HG03571 (cell line): ENCODE measurements at regions not wholly inside any gene's neighbourhood (a gene's known extent, or its start where the extent isn't known, plus 50 kb on each side); places are given as distances from the start of the nearest gene placed in this dataset.

ENCODE experiments used
- ATAC-seq: cut with Tn5 transposase; IDR thresholded peaks from one replicate; pipeline ENCODE4 v1.9.1; 2021; ENCODE audit not compliant: unreplicated experiment

DNA sequence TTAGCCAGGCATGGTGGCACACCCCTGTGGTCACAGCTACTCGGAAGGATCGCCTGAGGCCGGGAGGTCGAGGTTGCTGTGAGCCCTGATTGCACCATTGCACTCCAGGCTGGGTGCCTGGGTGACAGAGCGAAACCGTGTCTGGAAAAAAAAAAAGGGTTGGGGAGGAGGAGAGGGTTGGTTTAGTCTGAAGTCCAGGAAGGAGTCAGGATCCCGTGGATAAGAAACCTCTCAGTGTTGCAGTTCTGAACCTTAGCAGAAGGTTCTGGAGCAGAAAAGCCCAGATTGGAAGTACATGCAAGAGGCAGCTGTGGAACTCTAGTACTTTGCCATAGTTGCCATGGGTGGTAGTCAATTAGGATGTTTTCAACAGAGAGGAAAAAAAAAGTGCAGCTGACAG is 125.2 kb upstream of the CPEB4 start:
- no peak for ATAC-seq

DNA sequence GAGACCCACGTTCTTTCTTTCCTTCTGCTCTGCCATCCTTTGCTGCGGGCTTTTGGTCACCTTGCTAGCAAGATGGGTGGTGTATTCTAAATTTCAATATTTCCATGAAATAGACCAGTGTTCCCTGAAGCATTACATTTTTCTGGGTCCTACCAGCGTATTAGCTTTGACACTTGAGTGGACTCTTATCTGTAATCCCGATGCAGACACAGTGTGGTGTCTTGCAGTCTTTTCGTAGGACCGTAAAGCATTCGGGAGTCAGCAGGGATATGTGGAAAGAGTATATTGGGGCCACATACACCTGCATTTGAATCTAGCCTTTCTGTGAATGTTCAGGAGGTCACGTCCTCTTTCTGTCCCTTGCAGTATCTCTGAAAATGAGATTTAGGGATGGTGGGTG is 124.7 kb upstream of the CPEB4 start:
- ATAC-seq, result no peak

DNA sequence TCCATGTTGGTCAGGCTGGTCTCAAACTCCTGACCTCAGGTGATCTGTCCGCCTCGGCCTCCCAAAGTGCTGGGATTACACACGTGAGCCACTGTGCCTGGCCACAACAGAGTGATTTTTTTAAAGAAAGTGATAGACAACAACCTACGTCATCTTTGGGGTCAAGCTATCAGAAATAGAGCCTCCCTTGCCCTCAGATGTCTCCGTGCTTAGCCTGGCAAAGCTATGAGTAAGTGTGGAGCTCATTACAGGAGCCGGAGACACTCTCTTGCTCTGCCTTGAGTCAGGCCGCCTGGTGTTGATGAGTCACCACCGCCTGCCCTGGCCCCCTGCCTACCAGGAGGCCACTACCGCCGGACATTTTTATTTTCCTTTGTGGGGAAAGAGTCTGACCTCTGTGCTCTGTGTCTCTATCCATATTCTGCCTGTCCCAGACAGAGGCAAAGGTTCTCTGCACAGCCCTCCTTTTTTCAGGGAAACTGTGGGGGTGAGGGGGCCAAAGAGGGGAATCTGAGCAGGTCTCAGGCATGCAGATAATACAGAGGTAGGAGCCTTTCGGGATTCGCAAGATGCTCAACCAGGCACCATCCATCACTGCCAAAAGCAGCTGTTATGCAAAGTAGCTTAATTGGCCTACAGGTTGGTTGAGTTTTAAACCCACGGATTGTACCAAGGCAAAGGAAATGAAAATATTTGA is 123.7 kb upstream of the CPEB4 start:
- ATAC-seq, result no peak

DNA sequence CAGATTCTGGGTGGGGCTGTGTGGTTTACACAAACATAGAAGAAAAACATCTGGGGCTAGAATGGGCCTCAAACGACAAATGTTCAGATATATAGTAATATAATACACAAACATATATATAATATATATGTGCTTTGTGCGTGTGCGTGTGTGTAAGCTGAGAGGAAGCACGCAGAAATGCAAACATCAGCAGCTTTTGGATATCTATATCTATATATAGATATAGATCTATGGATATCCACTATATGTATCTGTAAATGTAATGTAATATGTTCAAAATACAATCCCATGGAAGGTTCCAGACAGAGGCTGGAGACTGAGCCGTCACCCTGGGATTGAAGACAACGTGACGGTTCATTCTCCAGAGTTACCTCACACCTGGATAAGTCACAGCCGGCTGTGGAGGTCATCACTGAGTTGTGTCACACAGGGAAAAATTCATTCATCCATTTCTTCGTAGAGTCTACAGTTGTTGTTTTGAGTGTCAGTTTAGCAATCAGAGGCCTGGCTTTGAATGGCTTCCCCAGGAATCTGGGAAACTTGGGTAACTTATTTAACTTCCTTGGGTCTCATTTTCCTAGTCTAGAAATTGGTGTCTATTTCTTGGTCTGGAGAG is 123.0 kb upstream of the CPEB4 start:
- no peak for ATAC-seq

DNA sequence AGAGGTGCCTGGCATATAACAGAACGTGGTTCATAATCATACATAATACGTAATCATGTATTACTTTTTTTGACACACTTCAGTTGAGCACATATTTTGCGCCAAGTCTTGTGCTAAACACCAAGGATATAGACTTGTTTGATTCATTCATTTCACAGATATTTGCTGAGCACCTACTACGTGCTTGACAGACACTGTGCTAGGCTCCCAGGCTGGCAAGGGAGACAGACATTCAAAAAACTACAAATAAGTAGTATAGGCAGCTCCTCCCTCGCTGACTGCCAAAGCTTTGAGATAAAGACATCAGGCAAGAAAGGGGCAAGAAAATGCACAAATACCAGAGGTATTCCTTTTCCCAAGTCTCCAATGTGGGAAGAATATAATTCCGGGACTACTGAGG is 122.5 kb upstream of the CPEB4 start:
- ATAC-seq, result no peak

DNA sequence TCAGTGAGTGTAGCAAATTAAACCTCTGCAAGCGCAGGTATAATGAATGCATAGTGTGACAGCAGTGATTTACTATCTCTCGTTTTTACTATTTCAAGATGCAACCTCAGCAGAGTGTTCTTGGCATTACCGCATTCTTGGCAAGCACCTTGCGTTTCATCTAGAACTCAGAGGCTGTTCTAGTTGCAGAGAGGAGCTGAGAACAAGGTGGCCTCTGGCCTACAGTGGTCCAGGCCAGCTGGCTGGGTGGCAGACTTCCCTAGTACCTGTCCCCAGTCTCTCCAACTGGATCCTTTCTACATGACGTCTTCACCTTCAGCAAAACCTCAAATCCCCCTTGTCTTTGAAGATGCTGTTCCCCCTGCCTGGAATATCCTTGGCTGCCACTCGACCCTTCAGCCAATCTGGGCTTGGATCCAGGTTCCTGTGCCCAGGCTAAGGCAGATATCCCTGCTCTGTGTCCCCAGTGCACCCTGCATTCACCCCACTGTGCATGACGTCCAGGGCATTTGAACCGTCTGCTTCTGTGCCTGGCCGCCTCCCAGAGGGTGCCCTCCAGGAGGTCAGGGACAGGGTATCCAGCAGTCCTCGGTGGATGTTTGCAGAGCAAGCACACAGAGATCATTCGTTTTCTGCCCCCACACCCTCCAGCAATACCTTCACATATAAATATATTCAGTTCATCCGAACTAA is 120.4 kb upstream of the CPEB4 start:
- no peak for ATAC-seq

DNA sequence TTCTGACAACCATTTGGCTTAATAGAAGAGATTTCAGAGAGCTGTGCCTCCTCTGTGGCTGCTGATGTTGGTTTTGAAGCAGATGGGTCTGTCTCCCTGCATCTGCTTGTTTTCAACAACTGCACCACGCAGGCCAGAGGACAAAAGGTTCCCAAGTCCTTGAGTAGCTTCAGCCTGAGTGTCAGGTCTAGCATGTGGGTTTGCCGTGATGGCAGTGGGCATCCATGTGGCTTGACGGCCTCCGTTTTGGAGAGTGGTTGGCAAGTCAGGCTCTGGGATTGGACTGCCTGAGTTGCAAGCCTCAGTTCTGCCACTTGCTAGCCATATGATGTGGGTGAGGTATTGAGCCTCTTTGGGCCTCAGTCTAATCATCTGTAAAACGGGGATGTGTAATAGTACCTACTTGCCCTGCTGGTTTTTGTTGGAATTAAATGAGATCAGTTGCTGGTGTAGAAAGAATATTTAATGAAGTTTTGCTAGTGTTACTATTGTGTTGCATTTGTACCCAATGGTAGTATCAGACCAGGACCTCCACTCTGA is 119.8 kb upstream of the CPEB4 start:
- ATAC-seq, result no peak

DNA sequence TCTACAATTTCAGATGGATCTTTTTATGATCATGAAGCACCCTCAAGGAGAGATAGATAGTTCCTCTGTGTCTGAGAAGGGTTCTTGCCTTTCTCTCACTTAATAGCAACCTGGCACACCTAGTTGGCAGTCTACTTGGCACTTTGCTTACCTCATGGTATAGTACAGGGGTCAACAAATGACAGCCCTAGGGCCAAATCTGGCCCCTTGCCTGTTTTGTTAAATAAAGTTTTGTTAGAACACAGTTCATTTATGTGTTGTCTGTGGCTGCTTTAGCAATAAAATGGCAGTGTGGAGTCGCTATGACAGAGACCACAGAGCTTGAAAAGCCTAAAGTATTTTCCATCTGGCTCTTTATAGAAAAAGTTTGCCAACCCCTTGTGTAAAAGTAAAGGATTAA is 119.3 kb upstream of the CPEB4 start:
- no peak for ATAC-seq

DNA sequence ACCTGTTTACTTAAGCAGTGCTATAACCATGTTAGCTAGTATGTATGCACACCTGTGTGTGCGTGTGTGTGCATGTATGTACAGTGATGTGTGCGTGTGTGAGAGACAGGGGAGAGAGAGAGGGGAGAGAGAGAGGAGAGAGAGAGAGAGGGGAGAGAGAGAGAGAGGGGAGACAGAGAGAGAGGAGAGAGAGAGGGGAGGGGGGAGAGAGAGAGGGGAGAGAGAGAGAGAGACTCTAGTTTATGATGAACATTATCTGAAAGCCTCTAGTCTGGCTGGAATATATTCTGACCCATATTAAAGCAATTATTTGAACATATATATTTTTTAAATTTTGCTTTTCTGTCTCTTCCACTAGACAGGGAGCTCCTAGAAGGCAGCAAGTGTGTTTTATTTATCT is 117.5 kb upstream of the CPEB4 start:
- no peak for ATAC-seq

DNA sequence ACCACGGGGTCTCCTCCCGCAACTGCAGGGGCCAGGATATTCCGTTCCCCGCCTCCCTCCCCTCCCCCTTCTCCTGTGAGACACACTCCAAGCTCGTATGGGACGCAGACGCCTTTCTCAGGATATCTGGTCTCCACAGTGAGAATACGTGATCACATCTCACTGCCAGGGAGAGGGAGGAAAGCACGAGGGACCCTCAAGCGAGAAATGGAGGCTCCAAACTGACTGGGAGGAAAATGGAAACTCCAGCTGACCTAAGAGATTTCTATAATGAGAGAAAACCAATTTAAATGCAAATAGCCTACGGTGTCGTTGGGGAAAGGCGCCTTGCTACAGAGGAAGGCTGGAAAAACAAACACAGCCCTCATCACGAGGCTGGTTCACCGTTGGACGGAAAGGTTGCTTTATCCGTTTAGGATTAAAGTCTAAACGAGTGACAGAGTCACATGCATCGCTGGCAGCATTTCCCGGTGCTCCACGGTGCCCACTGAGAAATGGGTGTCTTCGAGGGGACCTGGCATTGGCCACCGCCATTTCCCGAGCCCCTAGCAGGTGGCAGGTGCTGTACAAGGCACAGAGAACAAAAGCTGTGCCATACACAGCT is 116.9 kb upstream of the CPEB4 start:
- no peak for ATAC-seq

DNA sequence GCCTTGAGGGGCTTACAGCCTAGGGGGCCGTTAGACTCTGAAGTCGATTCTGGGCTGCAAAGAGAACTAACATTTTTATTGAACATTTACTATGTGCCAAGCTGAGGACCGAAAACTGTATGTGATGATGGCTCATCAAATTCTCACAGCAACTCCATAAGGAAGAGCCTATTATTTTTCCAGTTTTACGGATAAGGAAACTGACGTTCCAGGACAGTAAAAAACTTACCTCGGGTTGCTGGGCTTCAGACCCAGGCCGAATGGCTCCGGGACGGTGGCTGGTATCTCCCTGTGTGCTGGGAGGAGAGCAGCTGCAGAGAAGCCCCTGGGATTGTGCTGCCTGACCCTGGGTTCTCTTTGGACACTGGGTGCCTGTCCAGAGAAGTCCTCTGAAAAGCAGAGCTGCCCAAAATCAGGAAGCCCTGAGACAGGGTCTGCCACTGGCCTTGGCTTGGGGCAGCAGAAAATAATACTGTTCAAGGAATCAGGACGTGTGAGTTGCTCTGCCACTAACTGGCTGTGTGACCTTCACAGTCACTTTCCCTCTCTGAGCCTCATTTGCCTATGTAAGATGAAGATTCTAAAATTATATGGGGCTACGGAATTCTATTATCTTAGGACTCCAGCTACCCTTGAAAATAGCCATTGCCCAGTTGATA is 116.3 kb upstream of the CPEB4 start:
- ATAC-seq, result no peak

DNA sequence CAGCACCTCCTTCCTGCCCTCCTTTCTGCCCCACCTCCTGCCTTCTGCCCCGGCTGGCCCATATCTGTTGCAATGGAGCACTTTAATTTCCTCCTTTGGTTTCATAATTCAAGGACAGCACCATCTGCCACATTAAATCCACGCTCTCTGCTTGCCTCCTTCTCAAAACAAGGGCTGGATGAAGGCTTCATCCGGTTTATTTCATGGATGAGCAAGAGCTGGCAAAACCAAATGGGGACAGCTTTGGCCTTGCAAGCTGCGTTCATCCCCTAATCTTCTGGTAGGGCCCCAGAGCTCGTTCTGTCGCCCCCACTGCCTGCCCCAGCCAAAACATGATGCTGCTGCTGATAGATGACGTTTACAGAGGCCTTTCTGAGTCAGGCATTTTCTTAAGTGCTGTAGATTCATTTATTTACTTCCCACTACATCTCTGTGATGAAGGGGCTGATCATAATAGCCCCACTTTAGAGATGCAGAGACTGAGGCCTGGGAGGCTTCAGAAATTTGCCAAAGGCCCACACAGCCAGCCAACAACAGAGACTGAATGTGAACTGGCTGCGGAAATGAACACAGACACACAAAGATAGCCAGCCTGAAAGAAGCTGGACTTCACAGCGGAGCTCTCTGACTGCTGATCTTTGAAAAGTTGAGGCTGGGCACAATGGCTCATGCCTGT is 115.6 kb upstream of the CPEB4 start:
- ATAC-seq, result no peak

DNA sequence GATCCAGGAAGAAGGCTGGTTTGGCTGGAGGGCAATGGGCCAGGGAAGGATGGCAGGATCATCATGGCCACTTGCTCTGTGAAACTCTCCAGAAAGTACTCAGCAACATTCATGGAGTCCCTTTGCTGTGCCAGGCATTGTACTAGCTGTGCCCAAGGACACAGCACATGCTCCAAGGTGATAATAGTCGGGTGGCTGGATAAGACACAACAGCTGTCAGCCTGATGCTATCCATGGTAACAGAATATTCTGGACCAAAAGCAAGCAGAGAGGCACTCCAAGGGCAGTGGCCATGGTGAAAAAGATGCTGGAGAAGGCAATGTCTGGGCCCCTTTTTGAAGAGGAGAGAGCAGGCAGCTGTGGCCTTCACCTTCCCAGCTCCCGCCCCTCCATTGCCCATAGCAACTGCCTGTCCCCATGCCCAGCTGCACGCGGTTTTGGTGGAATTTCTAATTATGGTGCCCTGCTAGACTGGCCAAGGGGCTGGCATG is 113.8 kb upstream of the CPEB4 start:
- ATAC-seq, result no peak

DNA sequence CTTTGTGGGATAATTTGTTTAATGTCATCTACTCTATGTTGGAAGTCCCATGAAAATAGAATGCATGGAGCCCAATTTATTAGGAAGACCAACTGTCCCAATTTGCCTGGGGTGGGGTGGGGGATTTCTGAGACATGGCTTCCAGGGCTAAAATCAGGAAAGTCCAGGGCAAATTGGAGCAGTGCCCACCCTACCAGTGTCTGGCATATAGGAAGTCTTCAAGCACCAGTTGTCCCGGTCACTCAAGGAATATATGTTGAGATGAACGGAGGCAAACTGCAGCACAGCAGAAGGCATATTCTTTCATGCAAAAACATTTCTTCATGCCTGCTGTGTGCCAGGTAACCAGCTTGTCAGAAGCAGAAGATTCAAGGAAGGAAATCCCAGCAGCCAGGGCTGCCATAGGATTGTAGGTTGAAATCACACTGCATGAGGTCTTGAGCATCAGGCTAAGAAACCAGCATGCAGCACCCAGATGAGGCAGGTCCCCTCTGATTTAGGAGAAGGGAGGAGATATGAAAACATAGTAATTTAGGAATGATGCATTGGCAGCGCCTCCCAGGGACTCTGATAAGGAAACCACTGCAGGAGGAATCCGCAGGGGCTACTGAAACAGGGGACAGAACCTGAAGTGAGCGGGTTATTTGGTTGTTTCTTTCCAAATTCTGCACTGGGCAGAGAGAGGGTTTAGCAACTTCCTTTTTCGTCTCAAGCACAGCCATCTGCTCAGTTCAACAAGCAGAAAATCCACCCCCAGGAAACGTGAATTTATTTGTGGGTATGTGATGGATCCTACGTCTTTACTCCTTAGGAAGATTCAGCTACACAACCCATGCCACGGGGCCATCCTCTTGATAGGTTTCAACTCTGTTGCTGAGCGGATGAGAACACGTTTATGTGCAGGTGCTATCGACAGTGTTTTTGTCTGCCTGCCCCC is 112.6 kb upstream of the CPEB4 start:
- no peak for ATAC-seq

DNA sequence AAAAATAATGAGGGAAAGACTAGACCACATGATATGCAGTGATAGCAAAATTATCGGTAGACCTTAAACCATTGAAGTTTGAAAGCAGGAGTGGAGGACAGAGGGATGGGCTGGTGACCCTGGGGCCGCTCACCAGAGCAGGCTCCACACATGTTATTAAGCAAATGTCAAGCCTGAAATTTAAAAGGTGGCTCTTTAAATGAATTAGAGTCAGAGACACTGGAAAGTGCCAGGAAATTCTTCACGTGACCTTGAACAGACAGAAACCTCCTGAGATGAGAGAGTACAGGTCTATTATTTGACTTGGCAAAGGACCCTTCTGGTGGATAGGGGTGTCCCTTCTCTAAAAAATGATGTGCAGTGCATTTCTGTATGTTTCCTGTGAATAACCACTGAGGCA is 111.0 kb upstream of the CPEB4 start:
- ATAC-seq, result no peak

DNA sequence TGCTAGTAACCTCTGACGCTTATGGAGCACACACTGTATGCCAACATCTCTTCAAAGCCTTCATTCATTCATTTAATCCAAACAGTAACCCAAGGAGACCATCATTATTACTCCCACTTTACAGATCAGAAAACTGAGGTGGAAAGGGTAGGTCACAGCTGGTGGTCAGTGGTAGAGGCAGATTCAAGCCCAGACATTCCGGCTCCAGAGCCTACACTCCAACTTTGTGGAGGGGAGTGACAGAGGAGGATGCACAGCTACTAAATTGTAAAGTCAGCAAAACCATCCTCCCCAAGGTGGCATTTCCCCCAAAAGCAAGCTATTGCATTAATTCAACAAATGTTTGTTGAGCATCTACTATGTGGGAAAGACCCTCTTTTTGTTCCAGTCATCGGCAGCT is 110.5 kb upstream of the CPEB4 start:
- ATAC-seq, result no peak

DNA sequence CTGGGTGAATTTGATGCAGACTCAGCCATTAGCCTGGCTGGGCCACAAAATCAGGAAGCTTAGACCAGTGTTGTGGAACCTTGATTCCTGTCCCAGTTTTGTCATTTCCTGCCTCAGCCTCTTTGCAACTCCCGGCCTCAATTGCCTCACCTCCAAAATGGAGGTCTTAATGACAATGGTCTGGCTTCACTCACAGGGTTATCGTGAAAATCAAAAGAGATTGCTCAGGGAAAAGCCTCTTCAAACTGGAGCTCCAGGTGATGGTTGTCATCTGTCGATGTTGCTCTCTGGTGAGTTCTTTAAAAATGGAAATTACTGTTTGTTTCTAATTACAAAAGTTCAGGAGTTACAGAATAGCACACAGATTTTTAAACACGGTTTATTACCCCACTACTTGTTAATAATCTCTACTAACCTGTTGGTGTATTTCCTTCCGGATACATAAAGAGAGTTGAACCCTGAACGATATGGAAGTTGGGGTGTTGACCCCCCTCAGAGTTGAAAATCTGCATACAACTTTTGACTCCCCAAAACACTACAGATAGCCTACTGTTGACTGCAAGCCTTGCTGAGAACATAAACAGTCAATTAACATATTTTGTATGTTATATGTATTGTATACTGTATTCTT is 109.9 kb upstream of the CPEB4 start:
- no peak for ATAC-seq

DNA sequence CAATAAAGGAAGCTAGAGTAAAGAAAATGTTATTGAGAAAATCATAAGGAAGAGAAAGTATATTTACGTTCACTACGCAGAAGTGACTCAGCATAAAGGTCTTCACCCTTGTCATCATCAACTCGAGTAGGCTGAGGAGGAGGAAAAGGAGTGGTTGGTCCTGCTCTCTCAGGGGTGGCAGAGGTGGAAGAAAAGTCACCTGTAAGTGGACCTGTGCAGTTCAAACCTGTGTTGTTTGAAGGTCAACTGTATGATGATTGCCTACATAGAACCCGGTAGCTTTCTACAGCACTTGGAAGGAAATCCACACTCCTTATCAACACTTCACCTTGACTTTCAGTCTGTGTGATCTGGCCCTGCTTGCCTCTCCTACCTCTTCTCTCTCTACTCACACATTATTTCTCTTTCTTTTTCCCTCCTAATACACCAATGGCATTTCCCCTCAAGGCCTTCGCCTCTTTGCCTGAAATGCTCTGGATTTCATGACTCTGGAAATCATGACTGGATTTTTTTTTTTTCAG is 109.3 kb upstream of the CPEB4 start:
- ATAC-seq, result no peak
